K562 (cell line): ENCODE measurements at regions not wholly inside any gene's neighbourhood (a gene's known extent, or its start where the extent isn't known, plus 50 kb on each side); places are given as distances from the start of the nearest gene placed in this dataset.
A peak's percentile ranks its signal among the peaks of the same experiment; 100 is the strongest.

Experiments
- ARID4B ChIP-seq: sonication (generic); formaldehyde crosslinking; IDR thresholded peaks from 2 replicates; pipeline ENCODE4 v1.8.0; 2022; ENCODE audit warnings: mild to moderate bottlenecking, missing genetic modification reagents
- CBFA2T2 ChIP-seq: fragments of 450-650 bp; conservative IDR thresholded peaks from 2 replicates; pipeline ENCODE4 v1.6.1; 2017; ENCODE audit warnings: mild to moderate bottlenecking
- EHMT2 ChIP-seq: fragments of 450-650 bp; IDR thresholded peaks from 2 replicates; pipeline ENCODE4 v1.6.1; 2018; ENCODE audit warnings: antibody characterized with exemption
- ESRRA ChIP-seq: fragments of 450-650 bp; IDR thresholded peaks from 2 replicates; pipeline ENCODE4 v1.6.1; 2014; ENCODE audit warnings: low read depth, mild to moderate bottlenecking, moderate library complexity, borderline replicate concordance
- GABPB1 ChIP-seq: sonication (generic); formaldehyde crosslinking; IDR thresholded peaks from 2 replicates; pipeline ENCODE4 v1.8.0; 2022; ENCODE audit warnings: mild to moderate bottlenecking, missing genetic modification reagents
- HDAC1 ChIP-seq, 2 experiments: fragments of 450-650 bp; IDR thresholded peaks; 2 replicates each; pipeline ENCODE4 v1.6.1; 2016 to 2017; ENCODE audit warnings: inconsistent platforms in 1 of 2, mild to moderate bottlenecking in 1 of 2, moderate library complexity in 1 of 2
- HMGN3 ChIP-seq: IDR thresholded peaks from 2 replicates; pipeline ENCODE4 v1.6.1; 2011; ENCODE audit warnings: borderline replicate concordance, low read depth, mild to moderate bottlenecking, mixed read lengths, low read length; ENCODE audit not compliant: insufficient read length; ENCODE audit errors: extremely low read depth
- MLLT1 ChIP-seq, 2 experiments: fragments of 450-650 bp; IDR thresholded peaks; 2 replicates each; pipeline ENCODE4 v1.6.1; 2016
- MXD1 ChIP-seq: fragments of 250-450 bp; sonication (Bioruptor Pico); IDR thresholded peaks from 2 replicates; pipeline ENCODE4 v1.8.0; 2021; ENCODE audit warnings: borderline replicate concordance, mild to moderate bottlenecking, moderate library complexity; ENCODE audit not compliant: poor library complexity, severe bottlenecking
- NFIX ChIP-seq: fragments of 250-450 bp; sonication (Bioruptor Pico); IDR thresholded peaks from 2 replicates; pipeline ENCODE4 v1.4.0; 2020; ENCODE audit warnings: low read depth, mild to moderate bottlenecking, moderate library complexity
- NRF1 ChIP-seq, 2 experiments: fragments of 450-650 bp; IDR thresholded peaks in 1 of 2; conservative IDR thresholded peaks in 1 of 2; 2 replicates each; pipeline ENCODE4 v1.6.1; 2014; ENCODE audit warnings: mild to moderate bottlenecking in 2 of 2
- POLR2A ChIP-seq: fragments of 450-650 bp; conservative IDR thresholded peaks from 2 replicates; pipeline ENCODE4 v1.6.1; 2016
- POLR2B ChIP-seq: fragments of 450-650 bp; IDR thresholded peaks from 2 replicates; pipeline ENCODE4 v1.6.1; 2018; ENCODE audit warnings: low read depth; ENCODE audit not compliant: partially characterized antibody
- RAD51 ChIP-seq: fragments of 450-650 bp; IDR thresholded peaks from 2 replicates; pipeline ENCODE4 v1.7.1; 2016; ENCODE audit warnings: low read depth, mild to moderate bottlenecking, borderline replicate concordance
- RB1 ChIP-seq: fragments of 450-650 bp; IDR thresholded peaks from 2 replicates; pipeline ENCODE4 v1.6.1; 2017; ENCODE audit warnings: low read depth, mild to moderate bottlenecking
- SPI1 ChIP-seq: IDR thresholded peaks from 2 replicates; pipeline ENCODE4 v1.6.1; 2011; ENCODE audit warnings: low read depth, low read length, control low read depth, borderline replicate concordance
- TEAD1 ChIP-seq, 2 experiments: fragments of 450-650 bp in 1 of 2; sonication (generic) in 1 of 2; formaldehyde crosslinking; IDR thresholded peaks; 2 replicates each; pipeline versions ENCODE4 v1.4.0 to v1.8.0; 2020 to 2022; ENCODE audit warnings: mild to moderate bottlenecking in 2 of 2, missing genetic modification reagents in 1 of 2
- ZBTB43 ChIP-seq: sonication (generic); formaldehyde crosslinking; IDR thresholded peaks from 2 replicates; pipeline ENCODE4 v1.8.0; 2023; ENCODE audit warnings: mild to moderate bottlenecking, missing genetic modification reagents
- ZNF121 ChIP-seq: sonication (generic); formaldehyde crosslinking; conservative IDR thresholded peaks from 2 replicates; pipeline ENCODE4 v1.8.0; 2022; ENCODE audit warnings: missing genetic modification reagents
- ZNF668 ChIP-seq: fragments of 250-450 bp; sonication (Bioruptor Pico); IDR thresholded peaks from 2 replicates; pipeline ENCODE4 v1.8.0; 2022; ENCODE audit warnings: mild to moderate bottlenecking, inconsistent platforms
- ZNF778 ChIP-seq: fragments of 450-650 bp; formaldehyde crosslinking; IDR thresholded peaks from 2 replicates; pipeline ENCODE4 v1.4.0; 2020; ENCODE audit warnings: mild to moderate bottlenecking, moderate library complexity

GRCh38 chr20:47438464-47439381 lies 63.0 kb upstream of the NCOA3 start (continued):
- no peak for TF ChIP-seq ARID4B (CRISPR knock-in tag)
- no peak for TF ChIP-seq ZNF778 (CRISPR knock-in tag)
- 0 out of 4 replicates have a peak, but pooled peaks of 1 of the 2 experiments have one; percentile 8 for TF ChIP-seq NRF1 (conservative IDR thresholded peaks at IDR 0.05 in 1 of 2, IDR thresholded peaks at IDR 0.05 in 1 of 2)
- TF ChIP-seq RB1: no peak
- TF ChIP-seq RAD51: peak; percentile 86
- no peak for TF ChIP-seq TEAD1 (CRISPR knock-in tag; IDR thresholded peaks at IDR 0.05)
- peak; percentile 22; the same call in 1 of the 2 replicates for TF ChIP-seq ZNF121
- 0 out of 2 replicates have a peak, but pooled peaks have one; percentile 14 for TF ChIP-seq EHMT2
- TF ChIP-seq ZBTB43: no peak
- TF ChIP-seq ESRRA: no peak
- TF ChIP-seq POLR2A: no peak
- no peak for TF ChIP-seq NFIX (CRISPR knock-in tag)
- no peak for TF ChIP-seq HDAC1 (IDR thresholded peaks at IDR 0.05)
- TF ChIP-seq HMGN3: no peak
- TF ChIP-seq POLR2B: no peak
- no peak for TF ChIP-seq GABPB1 (CRISPR knock-in tag)
- TF ChIP-seq SPI1: peak; percentile 56; the same call in 1 of the 2 replicates
- TF ChIP-seq MXD1 (CRISPR knock-in tag): no peak
- no peak for TF ChIP-seq ZNF668 (CRISPR knock-in tag)
- TF ChIP-seq MLLT1 (IDR thresholded peaks at IDR 0.05): 0 out of 4 replicates have a peak, but pooled peaks of 1 of the 2 experiments have one; percentile 27
- 0 out of 2 replicates have a peak, but pooled peaks have one; percentile 15 for TF ChIP-seq CBFA2T2
